ENCODE measurements at regions not wholly inside any gene's neighbourhood (a gene's known extent, or its start where the extent isn't known, plus 50 kb on each side); places are given as distances from the start of the nearest gene placed in this dataset.

DNA sequence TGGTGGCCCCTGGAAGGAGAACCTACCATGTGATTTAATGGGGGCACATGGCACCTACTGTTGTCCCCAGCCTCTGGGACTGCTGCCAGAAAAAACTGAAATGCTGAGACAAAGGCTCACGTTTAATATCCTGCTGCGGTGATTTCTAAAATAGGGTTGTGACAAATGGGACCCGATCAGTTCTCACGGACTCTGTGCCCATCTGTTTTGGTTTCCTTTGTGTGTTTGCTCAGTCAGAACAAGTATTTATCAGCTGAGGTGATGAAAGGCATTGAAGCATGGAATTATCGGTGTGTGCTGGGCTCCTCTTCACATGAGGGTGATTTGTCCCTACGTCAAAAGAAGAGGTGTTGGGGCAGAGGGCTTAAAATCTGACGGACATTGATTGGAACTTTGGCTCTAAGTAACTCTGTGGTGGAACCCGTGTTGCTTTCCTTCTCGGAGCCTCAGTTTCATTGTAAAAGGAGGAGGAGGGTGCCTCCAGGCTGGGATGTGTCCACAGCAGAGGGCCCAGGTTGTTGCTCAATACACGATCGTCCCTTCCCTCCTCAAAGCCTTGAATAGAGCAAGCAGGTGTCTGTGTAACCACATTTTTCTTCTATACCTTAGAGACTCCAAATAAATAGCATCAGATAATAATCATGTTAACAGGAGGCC lies 283.3 kb upstream of the RGMA start:
- H3K27ac ChIP-seq (ENCODE audit: low read length) = no peak overlapping the region
- no peaks in the 10 kb centered on the region for H3K27me3 ChIP-seq (ENCODE audit: insufficient read depth, low read length, poor library complexity)
- no peaks in the 10 kb centered on the region for H4K20me1 ChIP-seq (ENCODE audit: insufficient read depth, low read length)
- H3K36me3 ChIP-seq (ENCODE audit: insufficient read depth, low read length) = no peaks in the 10 kb centered on the region
- H3K9ac ChIP-seq (ENCODE audit: low read depth, low read length) = no peak overlapping the region
- H3K4me3 ChIP-seq (ENCODE audit: low read depth in 1 of 2, low read length in 2 of 2) = no peak overlapping the region
- DNase-seq = no peak
- no peaks in the 10 kb centered on the region for H3K79me2 ChIP-seq (ENCODE audit: insufficient read depth, low read length)
- H2AFZ ChIP-seq (ENCODE audit: low read depth, low read length) = no peak overlapping the region
- no peaks in the 10 kb centered on the region for H3K9me3 ChIP-seq (ENCODE audit: insufficient read depth, low read length, severe bottlenecking)
- no peaks in the 10 kb centered on the region for H3K4me1 ChIP-seq (ENCODE audit: insufficient read depth, low read length)
- no peak overlapping the region for H3K4me2 ChIP-seq (ENCODE audit: insufficient read depth, low read length)
- no peak for ATAC-seq (ENCODE audit: insufficient read depth, low read depth)
- no peak for TF ChIP-seq EZH2 (IDR thresholded peaks at IDR 0.05; ENCODE audit: borderline replicate concordance, low read depth, low read length, severe bottlenecking)
- TF ChIP-seq, protein P1, sequence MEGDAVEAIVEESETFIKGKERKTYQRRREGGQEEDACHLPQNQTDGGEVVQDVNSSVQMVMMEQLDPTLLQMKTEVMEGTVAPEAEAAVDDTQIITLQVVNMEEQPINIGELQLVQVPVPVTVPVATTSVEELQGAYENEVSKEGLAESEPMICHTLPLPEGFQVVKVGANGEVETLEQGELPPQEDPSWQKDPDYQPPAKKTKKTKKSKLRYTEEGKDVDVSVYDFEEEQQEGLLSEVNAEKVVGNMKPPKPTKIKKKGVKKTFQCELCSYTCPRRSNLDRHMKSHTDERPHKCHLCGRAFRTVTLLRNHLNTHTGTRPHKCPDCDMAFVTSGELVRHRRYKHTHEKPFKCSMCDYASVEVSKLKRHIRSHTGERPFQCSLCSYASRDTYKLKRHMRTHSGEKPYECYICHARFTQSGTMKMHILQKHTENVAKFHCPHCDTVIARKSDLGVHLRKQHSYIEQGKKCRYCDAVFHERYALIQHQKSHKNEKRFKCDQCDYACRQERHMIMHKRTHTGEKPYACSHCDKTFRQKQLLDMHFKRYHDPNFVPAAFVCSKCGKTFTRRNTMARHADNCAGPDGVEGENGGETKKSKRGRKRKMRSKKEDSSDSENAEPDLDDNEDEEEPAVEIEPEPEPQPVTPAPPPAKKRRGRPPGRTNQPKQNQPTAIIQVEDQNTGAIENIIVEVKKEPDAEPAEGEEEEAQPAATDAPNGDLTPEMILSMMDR (IDR thresholded peaks at IDR 0.05; ENCODE audit: borderline replicate concordance, extremely low read depth, low read length, poor library complexity, severe bottlenecking) = no peak

DNA sequence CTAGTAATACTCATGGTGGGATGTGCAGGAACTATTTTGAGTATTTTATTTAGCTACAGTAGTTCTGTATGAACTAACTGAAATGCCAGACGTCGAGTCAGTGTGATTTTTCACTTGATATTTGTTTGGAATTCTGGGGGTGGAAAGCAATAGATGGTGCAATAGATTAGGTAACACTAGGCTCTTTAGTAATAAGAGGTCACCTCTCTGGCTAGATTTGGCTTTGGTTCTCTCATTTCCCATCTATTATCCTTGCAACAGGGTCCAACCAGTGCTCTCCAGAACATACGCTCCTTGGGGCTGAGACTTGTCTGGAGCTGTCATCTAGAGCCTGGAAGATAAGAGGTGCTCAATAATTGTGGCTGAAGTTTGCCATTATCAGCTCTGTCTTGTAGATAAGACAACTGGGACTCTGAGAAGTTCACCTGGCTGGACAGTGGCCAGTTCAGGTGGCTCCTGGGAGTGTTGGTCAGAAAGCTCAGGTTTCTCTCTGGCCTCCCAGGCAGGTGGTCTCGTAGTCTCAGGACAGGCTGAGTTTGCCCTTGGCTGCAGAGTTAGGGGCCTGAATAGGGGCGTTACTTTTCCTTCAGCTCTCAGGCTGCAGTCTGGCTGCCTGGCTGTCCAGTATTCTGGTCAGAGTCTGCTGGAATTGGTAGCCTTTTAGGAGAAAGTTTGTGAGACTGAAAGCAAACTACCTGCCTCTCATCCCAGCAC lies 277.5 kb upstream of the RGMA start:
- H3K79me2 ChIP-seq (ENCODE audit: insufficient read depth, low read length) = no peaks in the 10 kb centered on the region
- H3K4me2 ChIP-seq (ENCODE audit: insufficient read depth, low read length) = no peak overlapping the region
- no peak overlapping the region for H3K4me3 ChIP-seq (ENCODE audit: low read depth in 1 of 2, low read length in 2 of 2)
- no peak for DNase-seq
- H4K20me1 ChIP-seq (ENCODE audit: insufficient read depth, low read length) = no peaks in the 10 kb centered on the region
- TF ChIP-seq, protein P1 (IDR thresholded peaks at IDR 0.05; ENCODE audit: borderline replicate concordance, extremely low read depth, low read length, poor library complexity, severe bottlenecking) = no peak
- TF ChIP-seq EZH2 (IDR thresholded peaks at IDR 0.05; ENCODE audit: borderline replicate concordance, low read depth, low read length, severe bottlenecking) = no peak
- H3K36me3 ChIP-seq (ENCODE audit: insufficient read depth, low read length) = no peaks in the 10 kb centered on the region
- no peak overlapping the region for H3K27ac ChIP-seq (ENCODE audit: low read length)
- peaks cover 3% of the 10 kb centered on the region; the same call in 1 of the 2 replicates for H3K4me1 ChIP-seq (ENCODE audit: insufficient read depth, low read length)
- H3K27me3 ChIP-seq (ENCODE audit: insufficient read depth, low read length, poor library complexity) = no peaks in the 10 kb centered on the region
- ATAC-seq (ENCODE audit: insufficient read depth, low read depth) = no peak
- no peak overlapping the region for H3K9ac ChIP-seq (ENCODE audit: low read depth, low read length)
- H3K9me3 ChIP-seq (ENCODE audit: insufficient read depth, low read length, severe bottlenecking) = no peaks in the 10 kb centered on the region
- no peak overlapping the region for H2AFZ ChIP-seq (ENCODE audit: low read depth, low read length)

DNA sequence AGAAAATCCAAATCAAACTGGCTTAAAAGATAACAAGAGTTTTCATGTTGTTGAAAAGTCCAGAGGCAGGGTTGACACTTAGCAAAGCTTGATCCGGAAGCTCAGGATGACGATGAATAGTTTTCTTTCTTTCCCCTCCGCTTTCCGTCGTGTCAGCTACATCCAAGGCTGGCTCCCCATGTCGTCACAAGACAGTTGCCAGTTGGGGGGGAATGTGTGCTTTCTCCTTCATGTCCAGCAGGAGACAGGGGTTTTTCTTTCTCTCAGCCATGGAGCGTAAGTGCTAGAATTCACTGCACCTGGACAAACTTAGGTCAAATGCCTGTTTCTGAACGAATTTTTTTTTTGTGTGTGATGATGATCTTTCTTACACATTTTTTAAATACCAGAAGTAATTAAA lies 273.8 kb upstream of the RGMA start:
- H3K36me3 ChIP-seq (ENCODE audit: insufficient read depth, low read length) = no peaks in the 10 kb centered on the region
- DNase-seq (no peak), ATAC-seq (ENCODE audit: insufficient read depth, low read depth) (no peak)
- H3K79me2 ChIP-seq (ENCODE audit: insufficient read depth, low read length) = no peaks in the 10 kb centered on the region
- no peak overlapping the region for H3K4me2 ChIP-seq (ENCODE audit: insufficient read depth, low read length)
- H3K4me1 ChIP-seq (ENCODE audit: insufficient read depth, low read length) = peaks cover 3% of the 10 kb centered on the region; the same call in 1 of the 2 replicates
- no peak overlapping the region for H3K27ac ChIP-seq (ENCODE audit: low read length)
- H3K9ac ChIP-seq (ENCODE audit: low read depth, low read length) = no peak overlapping the region
- no peak overlapping the region for H2AFZ ChIP-seq (ENCODE audit: low read depth, low read length)
- H3K27me3 ChIP-seq (ENCODE audit: insufficient read depth, low read length, poor library complexity) = no peaks in the 10 kb centered on the region
- no peak for TF ChIP-seq EZH2 (IDR thresholded peaks at IDR 0.05; ENCODE audit: borderline replicate concordance, low read depth, low read length, severe bottlenecking)
- TF ChIP-seq, protein P1 (IDR thresholded peaks at IDR 0.05; ENCODE audit: borderline replicate concordance, extremely low read depth, low read length, poor library complexity, severe bottlenecking) = no peak
- H4K20me1 ChIP-seq (ENCODE audit: insufficient read depth, low read length) = no peaks in the 10 kb centered on the region
- H3K4me3 ChIP-seq (ENCODE audit: low read depth in 1 of 2, low read length in 2 of 2) = no peak overlapping the region
- no peaks in the 10 kb centered on the region for H3K9me3 ChIP-seq (ENCODE audit: insufficient read depth, low read length, severe bottlenecking)
